Neuron (in vitro differentiated cells): ENCODE measurements at regions not wholly inside any gene's neighbourhood (a gene's known extent, or its start where the extent isn't known, plus 50 kb on each side); places are given as distances from the start of the nearest gene placed in this dataset.
A peak's percentile ranks its signal among the peaks of the same experiment; 100 is the strongest.
"Not testable (repeated sequence)": the region's sequence is repeated elsewhere in the genome, so short reads cannot be mapped to it uniquely, and the experiment has no call there.

Experiments used
- H2AFZ ChIP-seq: one replicate; pipeline ENCODE4 v1.6.1; 2013; ENCODE audit warnings: low read depth, mild to moderate bottlenecking, inconsistent platforms, low read length, moderate library complexity
- H3K27me3 ChIP-seq: one replicate; pipeline ENCODE4 v1.6.1; 2013; ENCODE audit warnings: low read length; ENCODE audit not compliant: insufficient read depth
- H3K36me3 ChIP-seq: one replicate; pipeline ENCODE4 v1.6.1; 2013; ENCODE audit warnings: low read length; ENCODE audit not compliant: insufficient read depth
- H3K4me1 ChIP-seq: one replicate; pipeline ENCODE4 v1.6.1; 2013; ENCODE audit warnings: low read length; ENCODE audit not compliant: insufficient read depth
- H3K4me3 ChIP-seq: 2 replicates; pipeline ENCODE4 v1.5.1; 2013; ENCODE audit warnings: mild to moderate bottlenecking, low read length, moderate library complexity
- H3K9me3 ChIP-seq: one replicate; pipeline ENCODE4 v1.6.1; 2013; ENCODE audit warnings: low read length

DNA sequence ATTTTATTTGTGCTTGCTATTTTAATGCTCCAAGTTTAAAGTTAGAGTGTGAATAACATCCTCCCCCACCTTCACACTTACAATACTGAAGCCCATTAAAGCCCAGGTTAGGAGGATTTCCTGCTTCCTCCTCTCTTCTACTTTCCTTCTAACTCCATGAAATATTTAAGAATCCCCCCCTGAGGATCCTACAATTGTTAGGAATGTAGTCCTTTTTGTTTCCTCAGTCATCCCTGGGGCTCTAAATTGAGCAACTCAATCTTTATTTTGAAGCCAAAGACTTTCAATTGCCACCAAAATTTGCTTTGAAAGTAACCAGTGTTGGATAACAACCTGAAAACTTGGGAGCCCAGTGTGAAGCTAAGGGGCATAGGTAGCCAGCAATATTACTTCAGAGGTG, 276.9 kb downstream of the FAM47A start:
- Histone ChIP-seq H3K27me3 (no peaks in the 10 kb centered on the region), H3K4me3 (no peak overlapping the region), H3K9me3 (no peaks in the 10 kb centered on the region), H2AFZ (no peak overlapping the region), H3K4me1 (no peaks in the 10 kb centered on the region), H3K36me3 (no peaks in the 10 kb centered on the region)

DNA sequence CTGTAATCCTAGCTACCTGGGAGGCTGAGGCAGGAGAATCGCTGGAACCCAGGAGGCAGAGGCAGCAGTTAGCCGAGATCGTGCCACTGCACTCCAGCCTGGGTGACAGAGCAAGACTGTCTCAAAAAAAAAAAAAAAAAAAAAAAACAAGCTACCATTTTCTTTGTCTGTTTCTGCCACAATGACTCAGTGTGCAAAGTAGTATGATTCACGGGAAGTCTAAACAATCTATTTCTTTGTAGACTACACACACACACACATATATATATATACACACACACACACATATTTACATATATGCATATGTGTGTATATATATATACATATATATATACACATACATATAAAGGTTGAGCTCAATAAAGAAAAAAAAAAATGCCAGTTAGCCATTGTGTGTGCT, 280.0 kb downstream of the FAM47A start:
- H3K9me3 ChIP-seq, H2AFZ ChIP-seq, H3K4me1 ChIP-seq, H3K4me3 ChIP-seq, H3K27me3 ChIP-seq, H3K36me3 ChIP-seq: not testable (repeated sequence)

DNA sequence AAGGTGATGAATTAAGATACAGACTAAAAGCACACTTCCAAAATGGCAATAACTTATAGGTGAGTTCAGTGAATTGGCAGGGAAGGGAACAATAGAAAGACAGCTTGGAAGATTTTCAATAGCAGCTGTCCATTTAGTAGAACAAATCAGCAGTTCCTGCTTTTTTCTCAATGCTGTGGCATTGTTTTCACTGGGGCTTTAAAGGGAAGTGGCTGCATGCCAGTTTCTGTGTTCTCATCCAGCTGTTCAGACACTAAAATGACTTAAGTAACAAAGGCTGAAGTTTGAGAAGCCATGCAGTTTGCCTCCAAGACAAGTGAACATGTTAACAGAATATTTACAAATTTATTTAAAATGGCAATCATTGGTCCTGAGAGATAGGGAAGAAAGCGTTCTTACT, 291.9 kb downstream of the FAM47A start:
- Histone ChIP-seq H3K4me1 (peaks cover 3% of the 10 kb centered on the region), H2AFZ (no peak overlapping the region), H3K27me3 (no peaks in the 10 kb centered on the region), H3K9me3 (no peaks in the 10 kb centered on the region), H3K36me3 (no peaks in the 10 kb centered on the region), H3K4me3 (no peak overlapping the region)

DNA sequence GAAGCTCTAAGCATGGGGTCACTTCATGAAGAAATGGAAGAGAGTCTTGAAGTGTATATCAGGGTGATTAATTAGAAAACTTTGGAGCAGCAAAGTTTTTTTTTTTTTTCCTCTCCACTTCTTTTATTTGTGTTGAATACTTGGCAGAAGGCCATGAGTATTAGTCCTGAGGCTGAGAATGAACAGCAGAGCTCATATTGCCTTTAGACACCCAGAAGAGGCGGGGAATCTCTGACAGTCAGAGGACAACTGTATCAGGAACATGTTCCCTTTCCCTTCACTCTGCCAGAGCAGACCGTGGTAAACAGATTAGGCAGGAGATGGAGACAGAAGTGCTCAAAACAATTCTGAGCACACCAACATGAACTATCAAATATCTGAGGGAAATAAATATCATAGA, 300.9 kb downstream of the FAM47A start:
- Histone ChIP-seq H3K4me1 (no peaks in the 10 kb centered on the region), H3K36me3 (no peaks in the 10 kb centered on the region), H3K9me3 (no peaks in the 10 kb centered on the region), H3K4me3 (no peak overlapping the region), H3K27me3 (no peaks in the 10 kb centered on the region), H2AFZ (no peak overlapping the region)

DNA sequence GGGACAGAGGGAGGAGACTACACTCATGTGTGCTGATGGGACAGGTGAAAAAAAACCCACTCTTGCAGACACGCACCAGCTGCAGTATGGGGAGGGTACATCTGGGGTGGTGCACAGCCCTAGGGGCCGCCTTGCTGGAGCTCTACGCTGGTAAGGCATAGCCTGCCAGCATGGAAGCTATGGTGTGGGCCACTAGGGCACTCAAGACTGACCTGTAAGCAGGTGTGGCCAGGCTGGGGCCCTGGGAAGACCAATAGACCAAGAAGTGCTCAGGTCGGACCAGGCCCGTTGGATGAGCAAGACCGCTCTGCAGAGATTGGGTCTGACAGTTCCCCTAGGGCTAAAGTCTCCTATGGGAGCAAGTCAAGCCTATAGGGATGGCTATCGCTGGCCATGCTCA, 314.8 kb downstream of the FAM47A start:
- no peak overlapping the region for H3K4me3 ChIP-seq
- H2AFZ ChIP-seq, result no peak overlapping the region
- H3K9me3 ChIP-seq, result no peaks in the 10 kb centered on the region
- no peaks in the 10 kb centered on the region for H3K4me1 ChIP-seq
- no peaks in the 10 kb centered on the region for H3K36me3 ChIP-seq
- no peaks in the 10 kb centered on the region for H3K27me3 ChIP-seq

- no peak overlapping the region for H2AFZ ChIP-seq
- H3K9me3 ChIP-seq, result no peaks in the 10 kb centered on the region
- no peak overlapping the region for H3K4me3 ChIP-seq
- H3K27me3 ChIP-seq, result no peaks in the 10 kb centered on the region
- H3K36me3 ChIP-seq, result no peaks in the 10 kb centered on the region
- H3K4me1 ChIP-seq, result no peaks in the 10 kb centered on the region
These were observed 323.5 kb downstream of the FAM47A start for GRCh38 chrX:33808636-33809035.

DNA sequence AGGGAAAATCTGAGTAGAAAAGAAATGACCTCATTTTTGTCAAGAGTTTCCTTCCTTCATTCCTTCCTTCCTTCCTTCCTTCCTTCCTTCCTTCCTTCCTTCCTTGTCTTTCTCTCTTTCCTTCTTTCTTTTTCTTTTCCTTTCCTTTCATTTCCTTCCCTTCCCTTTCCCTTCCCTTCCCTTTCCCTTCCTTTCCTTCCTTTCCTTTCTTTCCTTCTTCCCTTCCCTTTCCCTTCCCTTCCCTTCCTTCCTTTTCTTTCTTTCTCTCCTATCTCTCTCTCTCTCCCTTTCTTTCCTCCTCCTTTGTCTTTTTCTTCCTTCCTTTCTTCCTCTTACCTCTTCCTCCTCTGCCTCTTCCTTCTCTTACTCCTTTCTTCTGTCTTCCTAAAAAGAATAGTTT, 347.6 kb downstream of the FAM47A start:
- Histone ChIP-seq H3K36me3 (no peaks in the 10 kb centered on the region), H2AFZ (no peak overlapping the region), H3K4me1 (no peaks in the 10 kb centered on the region), H3K4me3 (no peak overlapping the region), H3K27me3 (no peaks in the 10 kb centered on the region), H3K9me3 (no peaks in the 10 kb centered on the region)

GRCh38 chrX:33741807-33742206, 390.3 kb downstream of the FAM47A start:
- H3K4me1 ChIP-seq, result no peaks in the 10 kb centered on the region
- H3K4me3 ChIP-seq, result no peak overlapping the region
- no peaks in the 10 kb centered on the region for H3K27me3 ChIP-seq
- H3K9me3 ChIP-seq, result no peaks in the 10 kb centered on the region
- no peak overlapping the region for H2AFZ ChIP-seq
- H3K36me3 ChIP-seq, result no peaks in the 10 kb centered on the region

GRCh38 chrX:33735182-33735581, 396.9 kb downstream of the FAM47A start:
- Histone ChIP-seq H3K27me3 (no peaks in the 10 kb centered on the region), H3K4me3 (no peak overlapping the region), H3K4me1 (no peaks in the 10 kb centered on the region), H3K9me3 (no peaks in the 10 kb centered on the region), H2AFZ (no peak overlapping the region), H3K36me3 (no peaks in the 10 kb centered on the region)

DNA sequence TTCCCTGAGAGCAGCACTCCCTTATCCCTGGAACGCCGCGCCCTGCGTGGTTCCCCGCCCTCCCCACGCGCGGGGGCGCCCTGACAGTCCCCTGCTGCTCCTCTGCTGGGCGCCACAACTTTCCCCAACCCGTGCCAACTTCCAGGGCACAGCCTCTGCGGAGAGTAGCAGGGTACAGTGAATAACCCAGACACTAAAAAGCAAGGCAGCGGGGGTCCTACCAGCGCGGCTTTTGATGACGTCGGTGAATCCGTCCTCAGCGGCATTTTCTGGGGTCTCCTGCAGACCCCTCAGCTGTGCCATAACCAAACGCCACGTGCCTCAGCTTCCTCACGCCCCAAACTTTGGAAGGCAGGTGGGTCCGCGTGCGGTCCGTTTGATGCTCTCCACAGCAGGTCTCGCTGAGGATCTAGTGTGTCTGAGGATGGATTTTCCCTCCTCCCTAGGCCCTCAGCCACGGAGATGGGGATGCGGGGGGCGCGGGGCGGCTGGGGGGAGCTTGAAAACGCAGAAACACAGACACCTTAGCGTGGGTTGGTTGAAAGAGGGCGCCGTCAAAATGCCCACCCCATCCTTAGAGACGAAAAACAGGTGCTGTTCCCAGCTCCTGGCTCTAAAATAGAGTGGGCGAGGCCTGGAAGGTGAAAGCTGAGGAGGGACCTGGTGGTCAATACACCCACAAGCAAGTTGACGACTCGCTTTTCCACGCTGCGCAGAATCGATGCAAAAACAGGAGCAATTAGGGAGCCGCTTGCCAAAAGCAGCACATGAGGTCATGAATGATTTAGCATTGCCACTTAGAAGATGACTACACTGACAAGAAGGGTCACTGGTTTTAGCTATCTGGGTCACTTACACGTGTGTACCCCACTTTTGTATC, 405.6 kb downstream of the FAM47A start:
- H3K4me1 ChIP-seq, result peaks cover 6% of the 10 kb centered on the region
- H3K4me3 ChIP-seq, result peak overlapping the region; percentile 23
- peak overlapping the region; percentile 57 for H2AFZ ChIP-seq
- no peaks in the 10 kb centered on the region for H3K36me3 ChIP-seq
- H3K9me3 ChIP-seq, result no peaks in the 10 kb centered on the region
- peaks cover 10% of the 10 kb centered on the region for H3K27me3 ChIP-seq

- H3K4me1 ChIP-seq, result peaks cover 6% of the 10 kb centered on the region
- H3K9me3 ChIP-seq, result no peaks in the 10 kb centered on the region
- H3K36me3 ChIP-seq, result no peaks in the 10 kb centered on the region
- peak overlapping the region; percentile 57 for H2AFZ ChIP-seq
- H3K27me3 ChIP-seq, result peaks cover 10% of the 10 kb centered on the region
- H3K4me3 ChIP-seq, result peak overlapping the region; percentile 23
These were observed 406.4 kb downstream of the FAM47A start for GRCh38 chrX:33725535-33726210.

DNA sequence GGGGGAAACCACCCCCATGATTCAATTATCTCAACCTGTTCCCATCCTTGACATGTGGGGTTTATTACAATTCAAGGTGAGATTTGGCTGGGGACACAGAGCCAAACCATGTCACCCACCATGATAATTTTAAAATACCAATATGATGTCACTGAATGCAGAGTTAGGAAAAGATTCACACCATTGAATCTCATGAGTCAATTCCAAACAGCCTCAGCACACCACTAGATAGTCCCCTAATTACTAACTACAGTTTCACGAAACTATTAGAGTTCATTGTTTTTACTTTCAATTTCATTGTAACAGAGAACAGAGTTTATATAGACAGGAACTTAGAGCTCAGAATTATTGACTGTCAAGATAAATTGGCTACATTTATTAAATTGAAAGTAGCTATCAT, 410.2 kb downstream of the FAM47A start:
- H3K27me3 ChIP-seq, result peaks cover 10% of the 10 kb centered on the region
- no peak overlapping the region for H2AFZ ChIP-seq
- peaks cover 6% of the 10 kb centered on the region for H3K4me1 ChIP-seq
- no peaks in the 10 kb centered on the region for H3K36me3 ChIP-seq
- no peaks in the 10 kb centered on the region for H3K9me3 ChIP-seq
- H3K4me3 ChIP-seq, result no peak overlapping the region

DNA sequence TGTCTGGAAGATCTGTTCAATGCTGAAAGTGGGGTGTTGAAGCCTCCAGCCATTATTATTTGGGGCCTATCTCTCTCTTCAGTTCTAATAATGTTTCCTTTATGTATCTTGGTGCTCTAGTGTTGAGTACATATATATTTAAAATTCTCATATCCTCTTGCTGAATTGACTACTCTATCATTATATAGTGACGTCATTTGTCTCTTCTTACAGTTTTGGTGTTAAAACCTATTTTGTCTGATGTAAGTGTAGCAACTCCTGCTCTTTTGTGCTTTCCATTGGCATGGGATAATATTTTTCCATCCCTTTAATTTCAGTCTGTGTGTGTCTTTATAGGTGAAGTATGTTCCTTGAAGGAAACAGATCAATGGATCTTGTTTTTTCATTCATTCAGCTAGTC, 446.0 kb downstream of the FAM47A start:
- H3K4me3 ChIP-seq, result no peak overlapping the region
- no peaks in the 10 kb centered on the region for H3K9me3 ChIP-seq
- no peaks in the 10 kb centered on the region for H3K4me1 ChIP-seq
- H2AFZ ChIP-seq, result no peak overlapping the region
- no peaks in the 10 kb centered on the region for H3K27me3 ChIP-seq
- H3K36me3 ChIP-seq, result no peaks in the 10 kb centered on the region
